ENCODE measurements at regions not wholly inside any gene's neighbourhood (a gene's known extent, or its start where the extent isn't known, plus 50 kb on each side); places are given as distances from the start of the nearest gene placed in this dataset.
"Not testable (repeated sequence)": the region's sequence is repeated elsewhere in the genome, so short reads cannot be mapped to it uniquely, and the experiment has no call there.

DNA sequence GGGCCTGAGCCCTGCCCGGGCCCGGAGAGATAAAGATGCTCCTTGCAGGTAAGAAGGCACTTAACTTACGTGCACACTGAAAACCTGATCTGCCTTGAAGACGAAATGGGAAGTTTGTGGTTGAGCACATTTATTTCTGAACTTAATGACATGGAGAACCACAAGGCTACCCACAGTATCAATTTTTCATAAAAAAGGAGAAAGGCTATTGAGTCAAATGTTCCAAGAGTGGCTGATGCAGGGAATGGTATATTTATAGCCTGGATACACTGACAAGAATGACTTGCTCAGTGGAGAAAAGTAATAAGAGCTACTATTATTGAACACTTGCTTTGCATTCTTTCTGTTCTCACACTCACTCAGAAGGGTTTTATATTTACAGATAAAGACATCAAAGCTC is 419.3 kb downstream of the ACTL7B start:
- H3K9me3 Mint-ChIP-seq: no peaks in the 10 kb centered on the region
- DNase-seq (ENCODE audit: low spot score): no peak
- no peak overlapping the region for H3K4me3 Mint-ChIP-seq
- no peaks in the 10 kb centered on the region for H3K27me3 Mint-ChIP-seq (ENCODE audit: insufficient read depth)
- no peak overlapping the region for H3K27ac Mint-ChIP-seq
- no peaks in the 10 kb centered on the region for H3K36me3 Mint-ChIP-seq (ENCODE audit: low read depth)
- no peaks in the 10 kb centered on the region for H3K4me1 Mint-ChIP-seq (ENCODE audit: low read depth)
- intact Hi-C loops (cut with micrococcal nuclease): no loop called here

DNA sequence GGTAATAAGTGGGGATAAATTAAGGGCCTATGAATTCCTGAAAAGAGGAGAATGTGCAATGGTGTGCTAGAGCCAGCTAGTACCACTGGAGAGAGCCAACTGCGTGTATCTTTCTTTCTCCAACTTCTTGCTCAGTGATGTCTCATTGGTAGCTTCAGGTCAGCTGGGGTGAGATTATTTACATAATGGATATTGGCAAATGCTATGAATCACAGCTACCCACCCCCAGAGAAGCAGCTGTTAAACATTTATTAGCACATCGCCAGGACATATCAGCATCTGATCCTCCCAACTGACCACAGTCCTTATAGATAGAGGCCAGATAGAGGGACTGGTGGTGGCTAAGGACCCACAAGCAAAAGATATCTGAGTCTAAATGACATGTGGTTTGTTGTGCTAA is 421.3 kb downstream of the ACTL7B start:
- no peaks in the 10 kb centered on the region for H3K4me1 Mint-ChIP-seq (ENCODE audit: low read depth)
- no peaks in the 10 kb centered on the region for H3K27me3 Mint-ChIP-seq (ENCODE audit: insufficient read depth)
- no peak overlapping the region for H3K27ac Mint-ChIP-seq
- no peak overlapping the region for H3K4me3 Mint-ChIP-seq
- H3K9me3 Mint-ChIP-seq: peaks cover 9% of the 10 kb centered on the region
- DNase-seq (ENCODE audit: low spot score): no peak
- no peaks in the 10 kb centered on the region for H3K36me3 Mint-ChIP-seq (ENCODE audit: low read depth)
- intact Hi-C loops (cut with micrococcal nuclease): no loop called here

- intact Hi-C loops (cut with micrococcal nuclease): no loop called here
- Mint-ChIP-seq H3K36me3 (ENCODE audit: low read depth) (no peaks in the 10 kb centered on the region), H3K9me3 (peaks cover 9% of the 10 kb centered on the region), H3K4me3 (no peak overlapping the region), H3K4me1 (ENCODE audit: low read depth) (no peaks in the 10 kb centered on the region), H3K27ac (no peak overlapping the region), H3K27me3 (ENCODE audit: insufficient read depth) (no peaks in the 10 kb centered on the region)
- no peak for DNase-seq (ENCODE audit: low spot score)
These were observed 421.8 kb downstream of the ACTL7B start for GRCh38 chr9:108434036-108434435.

GRCh38 chr9:108430655-108431054 is 425.1 kb downstream of the ACTL7B start:
- no peak overlapping the region for H3K27ac Mint-ChIP-seq
- no peak for DNase-seq (ENCODE audit: low spot score)
- no peaks in the 10 kb centered on the region for H3K4me1 Mint-ChIP-seq (ENCODE audit: low read depth)
- peaks cover 9% of the 10 kb centered on the region for H3K9me3 Mint-ChIP-seq
- intact Hi-C loops (cut with micrococcal nuclease): no loop called here
- H3K36me3 Mint-ChIP-seq (ENCODE audit: low read depth): no peaks in the 10 kb centered on the region
- H3K4me3 Mint-ChIP-seq: no peak overlapping the region
- H3K27me3 Mint-ChIP-seq (ENCODE audit: insufficient read depth): no peaks in the 10 kb centered on the region

DNA sequence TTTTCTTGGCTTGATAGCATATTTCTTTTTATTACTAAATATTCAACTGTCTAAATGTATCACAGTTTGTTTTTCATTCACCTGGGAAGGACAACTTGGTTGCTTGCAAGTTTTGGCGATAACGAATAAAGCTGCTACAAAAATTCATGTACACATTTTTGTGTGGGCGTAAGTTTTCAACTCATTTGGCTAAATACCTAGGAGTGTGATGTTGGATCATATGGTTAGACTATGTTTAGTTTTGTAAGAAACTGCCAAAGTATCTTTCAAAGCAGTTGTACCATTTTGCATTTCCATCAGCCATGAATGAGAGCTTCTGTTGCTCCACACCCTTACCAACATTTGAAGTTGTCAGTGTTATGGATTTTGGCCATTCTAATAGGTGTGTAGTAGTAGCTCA is 428.0 kb downstream of the ACTL7B start:
- H3K4me3 Mint-ChIP-seq: no peak overlapping the region
- no peaks in the 10 kb centered on the region for H3K27me3 Mint-ChIP-seq (ENCODE audit: insufficient read depth)
- intact Hi-C loops (cut with micrococcal nuclease): no loop called here
- H3K4me1 Mint-ChIP-seq (ENCODE audit: low read depth): no peaks in the 10 kb centered on the region
- DNase-seq (ENCODE audit: low spot score): no peak
- no peak overlapping the region for H3K27ac Mint-ChIP-seq
- peaks cover 9% of the 10 kb centered on the region for H3K9me3 Mint-ChIP-seq
- no peaks in the 10 kb centered on the region for H3K36me3 Mint-ChIP-seq (ENCODE audit: low read depth)

GRCh38 chr9:108426421-108426940 is 429.3 kb downstream of the ACTL7B start:
- DNase-seq (ENCODE audit: low spot score); H3K27ac Mint-ChIP-seq; H3K27me3 Mint-ChIP-seq (ENCODE audit: insufficient read depth); intact Hi-C loops (cut with micrococcal nuclease); H3K36me3 Mint-ChIP-seq (ENCODE audit: low read depth); H3K4me3 Mint-ChIP-seq; H3K9me3 Mint-ChIP-seq; H3K4me1 Mint-ChIP-seq (ENCODE audit: low read depth): not testable (repeated sequence)

GRCh38 chr9:108423433-108423832 is 432.4 kb downstream of the ACTL7B start:
- no peak for DNase-seq (ENCODE audit: low spot score)
- Mint-ChIP-seq H3K27ac (no peak overlapping the region), H3K27me3 (ENCODE audit: insufficient read depth) (no peaks in the 10 kb centered on the region), H3K9me3 (no peaks in the 10 kb centered on the region), H3K4me3 (no peak overlapping the region), H3K4me1 (ENCODE audit: low read depth) (no peaks in the 10 kb centered on the region), H3K36me3 (ENCODE audit: low read depth) (no peaks in the 10 kb centered on the region)
- intact Hi-C loops (cut with micrococcal nuclease): no loop called here

- H3K9me3 Mint-ChIP-seq: no peaks in the 10 kb centered on the region
- H3K27me3 Mint-ChIP-seq (ENCODE audit: insufficient read depth): no peaks in the 10 kb centered on the region
- intact Hi-C loops (cut with micrococcal nuclease): no loop called here
- H3K36me3 Mint-ChIP-seq (ENCODE audit: low read depth): no peaks in the 10 kb centered on the region
- no peak overlapping the region for H3K27ac Mint-ChIP-seq
- no peak for DNase-seq (ENCODE audit: low spot score)
- H3K4me1 Mint-ChIP-seq (ENCODE audit: low read depth): no peaks in the 10 kb centered on the region
- H3K4me3 Mint-ChIP-seq: no peak overlapping the region
These were observed 436.4 kb downstream of the ACTL7B start for GRCh38 chr9:108419379-108419778.

- DNase-seq (ENCODE audit: low spot score): no peak
- Mint-ChIP-seq H3K4me3 (no peak overlapping the region), H3K4me1 (ENCODE audit: low read depth) (no peaks in the 10 kb centered on the region), H3K9me3 (no peaks in the 10 kb centered on the region), H3K27ac (no peak overlapping the region), H3K27me3 (ENCODE audit: insufficient read depth) (no peaks in the 10 kb centered on the region), H3K36me3 (ENCODE audit: low read depth) (no peaks in the 10 kb centered on the region)
- intact Hi-C loops (cut with micrococcal nuclease): no loop called here
These were observed 438.1 kb downstream of the ACTL7B start for GRCh38 chr9:108417726-108418125.

DNA sequence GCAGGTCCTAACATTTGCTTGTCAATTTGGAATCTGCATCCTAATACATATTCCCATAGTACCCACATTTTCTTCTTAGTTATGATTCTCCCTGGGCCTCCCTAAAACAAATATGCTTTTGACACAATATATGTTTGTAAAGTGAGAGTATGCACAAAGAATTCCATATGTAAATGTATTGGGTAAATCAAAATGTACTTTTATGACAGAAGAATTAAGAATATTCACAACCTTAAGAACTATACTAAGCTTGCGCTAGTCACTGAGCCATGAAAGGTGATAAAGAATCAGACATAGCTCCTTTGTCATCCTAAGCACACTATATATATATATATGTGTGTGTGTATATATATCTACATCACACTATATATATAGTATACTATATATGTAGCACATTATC is 438.5 kb downstream of the ACTL7B start:
- intact Hi-C loops (cut with micrococcal nuclease): no loop called here
- no peaks in the 10 kb centered on the region for H3K36me3 Mint-ChIP-seq (ENCODE audit: low read depth)
- no peaks in the 10 kb centered on the region for H3K9me3 Mint-ChIP-seq
- no peaks in the 10 kb centered on the region for H3K27me3 Mint-ChIP-seq (ENCODE audit: insufficient read depth)
- H3K4me1 Mint-ChIP-seq (ENCODE audit: low read depth): no peaks in the 10 kb centered on the region
- no peak overlapping the region for H3K27ac Mint-ChIP-seq
- no peak for DNase-seq (ENCODE audit: low spot score)
- H3K4me3 Mint-ChIP-seq: no peak overlapping the region

- intact Hi-C loops (cut with micrococcal nuclease): no loop called here
- Mint-ChIP-seq H3K9me3 (no peaks in the 10 kb centered on the region), H3K27ac (no peak overlapping the region)
These were observed 439.5 kb downstream of the ACTL7B start for GRCh38 chr9:108416324-108416723.

DNA sequence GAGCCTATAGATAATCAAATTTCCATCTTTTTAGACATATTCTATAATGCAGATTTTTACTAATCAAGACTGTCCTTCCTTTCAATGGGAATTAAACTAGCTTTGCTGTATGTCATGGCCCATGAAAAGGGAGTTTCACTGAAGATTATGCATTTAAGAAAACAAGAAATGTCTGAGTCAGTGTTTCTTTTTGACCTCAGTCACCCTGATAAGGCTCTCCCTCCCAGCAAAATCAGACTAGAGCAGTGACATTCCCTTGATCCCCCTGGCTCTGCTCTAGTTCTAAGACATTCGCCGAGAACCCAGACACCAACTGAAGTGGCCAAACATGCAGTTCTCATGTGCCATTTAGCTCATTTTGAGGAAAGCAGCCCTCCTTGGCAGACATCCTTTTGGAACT is 442.0 kb downstream of the ACTL7B start:
- intact Hi-C loops (cut with micrococcal nuclease): no loop called here
- no peak overlapping the region for H3K27ac Mint-ChIP-seq
- no peak overlapping the region for H3K4me3 Mint-ChIP-seq
- no peak for DNase-seq (ENCODE audit: low spot score)
- no peaks in the 10 kb centered on the region for H3K9me3 Mint-ChIP-seq
- H3K27me3 Mint-ChIP-seq (ENCODE audit: insufficient read depth): no peaks in the 10 kb centered on the region
- H3K36me3 Mint-ChIP-seq (ENCODE audit: low read depth): no peaks in the 10 kb centered on the region
- H3K4me1 Mint-ChIP-seq (ENCODE audit: low read depth): no peaks in the 10 kb centered on the region

More at GRCh38 chr9:108416324-108416723, 439.5 kb downstream of the ACTL7B start:
- Mint-ChIP-seq H3K4me3 (no peak overlapping the region), H3K36me3 (ENCODE audit: low read depth) (no peaks in the 10 kb centered on the region), H3K27me3 (ENCODE audit: insufficient read depth) (no peaks in the 10 kb centered on the region), H3K4me1 (ENCODE audit: low read depth) (no peaks in the 10 kb centered on the region)
- DNase-seq (ENCODE audit: low spot score): no peak

GRCh38 chr9:108412755-108413154 is 443.0 kb downstream of the ACTL7B start:
- H3K4me3 Mint-ChIP-seq: no peak overlapping the region
- H3K9me3 Mint-ChIP-seq: no peaks in the 10 kb centered on the region

DNA sequence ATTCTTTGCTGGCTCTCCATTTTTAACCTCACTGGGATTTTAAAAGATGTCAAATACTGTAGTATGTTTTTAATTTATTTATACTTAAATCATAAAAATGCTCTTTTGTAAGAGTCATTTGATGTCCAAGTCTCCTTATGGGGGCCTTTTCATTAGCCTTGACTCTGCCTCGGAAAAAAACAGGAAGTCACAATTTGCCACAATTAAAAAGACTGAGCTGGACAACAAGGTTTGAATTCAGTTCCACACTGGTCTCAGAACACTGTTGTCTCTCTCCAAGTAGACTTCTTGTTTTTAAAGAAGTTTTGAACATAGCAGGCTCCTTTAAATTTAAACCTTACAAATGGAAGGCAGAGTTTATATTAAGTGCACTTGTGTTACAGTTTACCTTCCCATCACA is 444.2 kb downstream of the ACTL7B start:
- no peak overlapping the region for H3K4me3 Mint-ChIP-seq

More at GRCh38 chr9:108412755-108413154, 443.0 kb downstream of the ACTL7B start:
- H3K4me1 Mint-ChIP-seq (ENCODE audit: low read depth): no peaks in the 10 kb centered on the region
- no peaks in the 10 kb centered on the region for H3K36me3 Mint-ChIP-seq (ENCODE audit: low read depth)
- DNase-seq (ENCODE audit: low spot score): no peak
- no peak overlapping the region for H3K27ac Mint-ChIP-seq
- intact Hi-C loops (cut with micrococcal nuclease): no loop called here
- no peaks in the 10 kb centered on the region for H3K27me3 Mint-ChIP-seq (ENCODE audit: insufficient read depth)

More for the DNA sequence above, 444.2 kb downstream of the ACTL7B start:
- no peak for DNase-seq (ENCODE audit: low spot score)
- Mint-ChIP-seq H3K36me3 (ENCODE audit: low read depth) (no peaks in the 10 kb centered on the region), H3K4me1 (ENCODE audit: low read depth) (no peaks in the 10 kb centered on the region), H3K27ac (no peak overlapping the region), H3K9me3 (no peaks in the 10 kb centered on the region), H3K27me3 (ENCODE audit: insufficient read depth) (no peaks in the 10 kb centered on the region)
- intact Hi-C loops (cut with micrococcal nuclease): no loop called here

All from activated T-helper 1 cell treated with anti-CD3 and anti-CD28 coated beads, Interleukin-12 subunit alpha, Interleukin-12 subunit beta, Interleukin-2, Interleukin-4 antibody, amounts not matched to agents 30 ng/mL and 10 ng/mL and 1 ng/mL, durations not matched to agents 14 hours and 24 hours and 36 hours (primary cell).